ENCODE measurements at regions not wholly inside any gene's neighbourhood (a gene's known extent, or its start where the extent isn't known, plus 50 kb on each side); places are given as distances from the start of the nearest gene placed in this dataset.

DNA sequence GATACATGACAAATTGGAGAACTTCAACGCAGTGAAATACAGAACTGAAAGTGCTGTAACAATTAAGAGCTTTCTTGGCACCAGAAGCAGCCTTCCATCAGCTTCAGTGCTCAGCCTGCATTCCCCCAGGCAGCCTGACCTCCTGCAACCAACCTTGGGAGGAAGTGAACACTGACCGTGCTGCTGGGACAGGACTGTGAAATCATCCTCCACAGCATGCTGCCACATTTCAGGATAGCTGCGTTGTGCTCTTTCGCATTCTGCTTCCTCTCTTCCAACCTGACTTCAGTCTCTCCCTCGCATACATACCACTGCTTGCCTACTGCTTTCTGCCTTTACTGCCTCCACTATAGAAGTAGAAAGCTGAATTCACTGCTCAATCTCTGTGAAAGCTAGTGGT, 388.6 kb downstream of the RWDD3 start:
- no peaks in the 10 kb centered on the region for H3K9me1 ChIP-seq (replicated peaks; ENCODE audit: control insufficient read depth, extremely low read depth, insufficient read depth, low read length)
- H3K9me3 ChIP-seq (replicated peaks; ENCODE audit: control insufficient read depth, insufficient read depth, low read length): no peaks in the 10 kb centered on the region
- H3K27ac ChIP-seq (ENCODE audit: insufficient read depth, low read depth, low read length): no peak overlapping the region
- H3K79me2 ChIP-seq (ENCODE audit: control insufficient read depth, insufficient read depth, low read length): no peaks in the 10 kb centered on the region
- POLR2A ChIA-PET: no interaction called here
- CTCF ChIA-PET: no interaction called here
- H3K4me2 ChIP-seq (ENCODE audit: insufficient read depth, low read length): no peak overlapping the region
- intact Hi-C loops (cut with micrococcal nuclease) (no loop called here), dilution Hi-C loops (cut with MboI; ENCODE audit: extremely low pct_ligation_motif_present, low sequenced_read_pairs) (no loop called here)
- no peak overlapping the region for H3K9ac ChIP-seq (replicated peaks; ENCODE audit: extremely low read depth, insufficient read depth, low read length)
- no peaks in the 10 kb centered on the region for H3K27me3 ChIP-seq (ENCODE audit: control insufficient read depth in 2 of 2, insufficient read depth in 2 of 2, low read length in 2 of 2)
- no peak for FAIRE-seq
- H4K20me1 ChIP-seq (replicated peaks; ENCODE audit: control insufficient read depth, extremely low read depth, insufficient read depth, low read length): no peaks in the 10 kb centered on the region
- no TSS peak for BruUV-seq (replicated peaks)
- no peaks in the 10 kb centered on the region for H3K4me1 ChIP-seq (ENCODE audit: control insufficient read depth, extremely low read depth, insufficient read depth, low read length)
- H2AFZ ChIP-seq (ENCODE audit: low read depth, low read length): no peak overlapping the region
- TF ChIP-seq CTCF (IDR thresholded peaks at IDR 0.05; ENCODE audit: extremely low read depth in 1 of 2, insufficient read depth in 1 of 2, low read depth in 1 of 2, low read length in 2 of 2) (no peak), GATA2 (IDR thresholded peaks at IDR 0.05; ENCODE audit: insufficient read depth, insufficient read length, low read depth, low read length) (no peak), MYC (IDR thresholded peaks at IDR 0.05; ENCODE audit: low read depth, low read length) (no peak), JUN (IDR thresholded peaks at IDR 0.05; ENCODE audit: borderline replicate concordance, insufficient read depth, insufficient read length, low read depth) (no peak)
- no peaks in the 10 kb centered on the region for H3K36me3 ChIP-seq (ENCODE audit: control insufficient read depth in 2 of 2, extremely low read depth in 1 of 2, insufficient read depth in 2 of 2, low read length in 2 of 2)
- DNase-seq (ENCODE audit: low read depth, low spot score): no peak
- no peak overlapping the region for H3K4me3 ChIP-seq (replicated peaks in 1 of 3; ENCODE audit: insufficient read depth in 1 of 3, low read depth in 1 of 3, low read length in 3 of 3)

DNA sequence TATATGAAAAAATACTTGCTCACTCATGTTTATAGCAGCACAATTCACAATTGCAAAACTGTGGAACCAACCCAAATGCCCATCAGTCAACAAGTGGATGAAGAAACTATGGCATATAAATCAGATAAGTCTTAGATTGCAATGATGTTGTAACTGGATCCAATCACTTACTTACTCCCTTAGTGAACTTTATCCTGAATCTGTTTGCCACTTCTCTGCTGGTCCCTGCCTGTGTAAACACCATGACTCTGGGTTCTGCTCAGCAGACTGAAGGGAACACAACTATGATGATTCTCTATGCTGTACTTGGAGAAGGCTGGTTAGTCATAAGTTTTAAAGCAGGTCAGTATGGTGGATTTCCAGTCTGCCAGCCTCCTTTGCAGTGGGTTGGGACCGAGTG, 391.2 kb downstream of the RWDD3 start:
- Histone ChIP-seq H2AFZ (ENCODE audit: low read depth, low read length) (no peak overlapping the region), H3K27ac (ENCODE audit: insufficient read depth, low read depth, low read length) (no peak overlapping the region), H3K4me2 (ENCODE audit: insufficient read depth, low read length) (no peak overlapping the region), H3K4me1 (ENCODE audit: control insufficient read depth, extremely low read depth, insufficient read depth, low read length) (no peaks in the 10 kb centered on the region), H3K79me2 (ENCODE audit: control insufficient read depth, insufficient read depth, low read length) (no peaks in the 10 kb centered on the region), H3K36me3 (ENCODE audit: control insufficient read depth in 2 of 2, extremely low read depth in 1 of 2, insufficient read depth in 2 of 2, low read length in 2 of 2) (no peaks in the 10 kb centered on the region), H3K27me3 (ENCODE audit: control insufficient read depth in 2 of 2, insufficient read depth in 2 of 2, low read length in 2 of 2) (no peaks in the 10 kb centered on the region), H3K9me1 (replicated peaks; ENCODE audit: control insufficient read depth, extremely low read depth, insufficient read depth, low read length) (no peaks in the 10 kb centered on the region), H3K9me3 (replicated peaks; ENCODE audit: control insufficient read depth, insufficient read depth, low read length) (no peaks in the 10 kb centered on the region), H3K4me3 (replicated peaks in 1 of 3; ENCODE audit: insufficient read depth in 1 of 3, low read depth in 1 of 3, low read length in 3 of 3) (no peak overlapping the region), H3K9ac (replicated peaks; ENCODE audit: extremely low read depth, insufficient read depth, low read length) (no peak overlapping the region), H4K20me1 (replicated peaks; ENCODE audit: control insufficient read depth, extremely low read depth, insufficient read depth, low read length) (no peaks in the 10 kb centered on the region)
- ChIA-PET POLR2A (no interaction called here), CTCF (no interaction called here)
- BruUV-seq (replicated peaks): no TSS peak
- no peak for DNase-seq (ENCODE audit: low read depth, low spot score)
- dilution Hi-C loops (cut with MboI; ENCODE audit: extremely low pct_ligation_motif_present, low sequenced_read_pairs) (no loop called here), intact Hi-C loops (cut with micrococcal nuclease) (no loop called here)
- no peak for TF ChIP-seq GATA2 (IDR thresholded peaks at IDR 0.05; ENCODE audit: insufficient read depth, insufficient read length, low read depth, low read length)
- TF ChIP-seq EZH2 (IDR thresholded peaks at IDR 0.05; ENCODE audit: borderline replicate concordance, low read depth, low read length, severe bottlenecking): no peak
- no peak for TF ChIP-seq POLR2AphosphoS5 (IDR thresholded peaks at IDR 0.05; ENCODE audit: insufficient read depth, low read depth, low read length)
- TF ChIP-seq CTCF (IDR thresholded peaks at IDR 0.05; ENCODE audit: extremely low read depth in 1 of 2, insufficient read depth in 1 of 2, low read depth in 1 of 2, low read length in 2 of 2): no peak
- no peak for TF ChIP-seq FOS (IDR thresholded peaks at IDR 0.05; ENCODE audit: borderline replicate concordance, insufficient read depth, low read length)
- TF ChIP-seq MYC (IDR thresholded peaks at IDR 0.05; ENCODE audit: low read depth, low read length): no peak
- TF ChIP-seq POLR2A (IDR thresholded peaks at IDR 0.05; ENCODE audit: low read depth, low read length): no peak
- TF ChIP-seq MAX (IDR thresholded peaks at IDR 0.05; ENCODE audit: insufficient read depth, insufficient read length): no peak
- no peak for TF ChIP-seq JUN (IDR thresholded peaks at IDR 0.05; ENCODE audit: borderline replicate concordance, insufficient read depth, insufficient read length, low read depth)
- FAIRE-seq: no peak

All from endothelial cell of umbilical vein (primary cell).